HepG2 (cell line): ENCODE measurements at regions not wholly inside any gene's neighbourhood (a gene's known extent, or its start where the extent isn't known, plus 50 kb on each side); places are given as distances from the start of the nearest gene placed in this dataset.

ENCODE experiments used
- ATAC-seq: fragments of 200-7000 bp; cut with Tn5 transposase; 3 replicates; pipeline ENCODE4 v1.9.1; 2020; ENCODE audit warnings: mild to moderate bottlenecking, moderate library complexity
- BruUV-seq: library from RNA; stranded (reverse); fragments of 400-500 nt; replicated peaks from 2 replicates; lab custom pipeline; 2021; lab: Mats Ljungman, UMichigan
- CTCF ChIA-PET: fragments of 300-600 bp; formaldehyde crosslinking; extraction: SDS; loops from one replicate; lab custom pipeline; 2021; ENCODE audit warnings: low total read pairs, inconsistent platforms, low intra/inter-chr PET ratio; lab: Yijun Ruan, JAX
- POLR2A ChIA-PET: fragments of 350-600 bp; sonication (Branson Sonifier 250); formaldehyde crosslinking; loops from one replicate; lab custom pipeline; 2020; ENCODE audit warnings: antibody characterized with exemption, inconsistent platforms; lab: Yijun Ruan, JAX
- DNase-seq: peaks from one replicate; pipeline ENCODE4 v3.0.0-alpha.2; 2015; ENCODE audit warnings: low spot score
- FAIRE-seq: peaks from 3 replicates; lab custom pipeline; 2011; peaks lifted over from hg19 to GRCh38; lab: Jason Lieb, UNC
- H2AFZ ChIP-seq: one replicate; pipeline ENCODE4 v1.6.1; 2011; ENCODE audit warnings: low read length, inconsistent platforms
- H3K27ac ChIP-seq: fragments of 300-600 bp; 3 replicates; pipeline ENCODE4 v1.8.0; 2011; ENCODE audit warnings: mixed run types, mild to moderate bottlenecking, mixed read lengths, low read length, inconsistent platforms; ENCODE audit not compliant: insufficient read depth; ENCODE audit errors: extremely low read length
- H3K27me3 ChIP-seq, 2 experiments: fragments of 200-600 bp in 1 of 2; 2 replicates in 1 of 2; 3 replicates in 1 of 2; pipeline versions ENCODE4 v1.6.0 to v1.8.0; 2011; ENCODE audit warnings: low read length in 2 of 2, mild to moderate bottlenecking in 2 of 2, moderate library complexity in 2 of 2, inconsistent platforms in 1 of 2; ENCODE audit not compliant: insufficient read depth in 2 of 2, control insufficient read depth in 1 of 2
- H3K36me3 ChIP-seq, 2 experiments: fragments of 200-600 bp in 1 of 2; replicated peaks in 1 of 2; 2 replicates in 1 of 2; 3 replicates in 1 of 2; pipeline versions ENCODE4 v1.5.1 to v1.8.0; 2011; ENCODE audit warnings: low read length in 2 of 2, inconsistent platforms in 1 of 2; ENCODE audit not compliant: insufficient read depth in 2 of 2, control insufficient read depth in 1 of 2
- H3K4me1 ChIP-seq: 2 replicates; pipeline ENCODE4 v1.5.1; 2012; ENCODE audit warnings: low read length, inconsistent platforms; ENCODE audit not compliant: insufficient read depth
- H3K4me2 ChIP-seq: 2 replicates; pipeline ENCODE4 v1.6.0; 2011; ENCODE audit warnings: low read depth, low read length, inconsistent platforms
- H3K4me3 ChIP-seq, 3 experiments: fragments of 200-600 bp in 1 of 3; sonication (generic), shearing (Covaris generic) in 1 of 3; replicated peaks in 1 of 3; 2 replicates each; pipeline ENCODE4 v1.5.1; 2011 to 2016; ENCODE audit warnings: low read length in 3 of 3, inconsistent platforms in 2 of 3, low read depth in 2 of 3, mild to moderate bottlenecking in 2 of 3, control low read depth in 1 of 3, mixed read lengths in 1 of 3; ENCODE audit not compliant: insufficient read depth in 1 of 3
- H3K79me2 ChIP-seq: one replicate; pipeline ENCODE4 v1.6.1; 2011; ENCODE audit warnings: low read length, inconsistent platforms; ENCODE audit not compliant: insufficient read depth
- H3K9ac ChIP-seq: 2 replicates; pipeline ENCODE4 v1.6.0; 2011; ENCODE audit warnings: mild to moderate bottlenecking, low read depth, low read length, inconsistent platforms; ENCODE audit not compliant: insufficient read depth
- H3K9me3 ChIP-seq: 2 replicates; pipeline ENCODE4 v1.5.1; 2012; ENCODE audit warnings: mild to moderate bottlenecking, low read length
- H4K20me1 ChIP-seq: 2 replicates; pipeline ENCODE4 v1.6.0; 2011; ENCODE audit warnings: inconsistent platforms, mild to moderate bottlenecking, low read length, moderate library complexity; ENCODE audit not compliant: insufficient read depth
- AGO1 ChIP-seq: fragments of 200-400 bp; formaldehyde crosslinking; IDR thresholded peaks from 2 replicates; pipeline ENCODE4 v1.6.1; 2017; ENCODE audit warnings: mild to moderate bottlenecking, low read depth, low read length, moderate library complexity; ENCODE audit not compliant: poor library complexity, severe bottlenecking
- BORCS8-MEF2B ChIP-seq: sonication (generic); formaldehyde crosslinking; IDR thresholded peaks from 2 replicates; pipeline ENCODE4 v1.8.0; 2022; ENCODE audit warnings: mild to moderate bottlenecking, missing genetic modification reagents
- FOSL2 ChIP-seq: sonication (generic); formaldehyde crosslinking; IDR thresholded peaks from 2 replicates; pipeline ENCODE4 v1.4.0; 2020; ENCODE audit warnings: missing genetic modification reagents
- FOXP1 ChIP-seq, 2 experiments: fragments of 450-650 bp in 1 of 2; IDR thresholded peaks; 2 replicates each; pipeline ENCODE4 v1.6.1; 2017 to 2018; ENCODE audit warnings: antibody characterized with exemption in 1 of 2
- MXD4 ChIP-seq: IDR thresholded peaks from 2 replicates; pipeline ENCODE4 v1.6.1; 2016; ENCODE audit warnings: mild to moderate bottlenecking, missing biosample characterization, missing genetic modification reagents
- NCOA2 ChIP-seq: sonication (generic); formaldehyde crosslinking; IDR thresholded peaks from 2 replicates; pipeline ENCODE4 v1.8.0; 2022; ENCODE audit warnings: inconsistent platforms
- REPIN1 ChIP-seq: sonication (generic); formaldehyde crosslinking; IDR thresholded peaks from 2 replicates; pipeline ENCODE4 v1.8.0; 2022; ENCODE audit warnings: missing genetic modification reagents, low read depth, mild to moderate bottlenecking, borderline replicate concordance
- REXO4 ChIP-seq: sonication (generic); formaldehyde crosslinking; IDR thresholded peaks from 2 replicates; pipeline ENCODE4 v1.8.0; 2022; ENCODE audit warnings: missing genetic modification reagents, mild to moderate bottlenecking, borderline replicate concordance
- SIX1 ChIP-seq: sonication (generic); formaldehyde crosslinking; IDR thresholded peaks from 2 replicates; pipeline ENCODE4 v1.4.0; 2020; ENCODE audit warnings: missing genetic modification reagents, borderline replicate concordance
- SNRNP70 ChIP-seq: fragments of 200-400 bp; formaldehyde crosslinking; IDR thresholded peaks from 2 replicates; pipeline ENCODE4 v1.6.1; 2017; ENCODE audit warnings: mild to moderate bottlenecking, low read depth, low read length, moderate library complexity
- TAF1 ChIP-seq: sonication (generic); formaldehyde crosslinking; IDR thresholded peaks from 2 replicates; pipeline ENCODE4 v1.4.0; 2020; ENCODE audit warnings: missing genetic modification reagents
- U2AF2 ChIP-seq: fragments of 200-400 bp; formaldehyde crosslinking; IDR thresholded peaks from 2 replicates; pipeline ENCODE4 v1.6.1; 2017; ENCODE audit warnings: low read depth, mild to moderate bottlenecking, low read length
- ZBTB7A ChIP-seq: sonication (generic); formaldehyde crosslinking; IDR thresholded peaks from 2 replicates; pipeline ENCODE4 v1.8.0; 2022; ENCODE audit warnings: mild to moderate bottlenecking, missing genetic modification reagents
- ZFP41 ChIP-seq: sonication (generic); formaldehyde crosslinking; IDR thresholded peaks from 2 replicates; pipeline ENCODE4 v1.4.0; 2020; ENCODE audit warnings: mild to moderate bottlenecking, missing genetic modification reagents, borderline replicate concordance
- ZFY ChIP-seq: sonication (generic); formaldehyde crosslinking; IDR thresholded peaks from 2 replicates; pipeline ENCODE4 v1.4.0; 2020; ENCODE audit warnings: missing genetic modification reagents
- ZNF326 ChIP-seq: sonication (generic); formaldehyde crosslinking; IDR thresholded peaks from 2 replicates; pipeline ENCODE4 v1.4.0; 2020; ENCODE audit warnings: missing genetic modification reagents, borderline replicate concordance
- ZNF44 ChIP-seq: sonication (generic); formaldehyde crosslinking; IDR thresholded peaks from 2 replicates; pipeline ENCODE4 v1.5.1; 2020; ENCODE audit warnings: mild to moderate bottlenecking, missing genetic modification reagents
- ZNF501 ChIP-seq: sonication (generic); formaldehyde crosslinking; IDR thresholded peaks from 2 replicates; pipeline ENCODE4 v1.5.1; 2020; ENCODE audit warnings: mild to moderate bottlenecking, moderate library complexity, missing genetic modification reagents
- WGBS: methylation state at CpG from one replicate; pipeline ENCODE4 v1.1.6; 2017; ENCODE audit warnings: low lambda C conversion rate; 5-methylcytosine and 5-hydroxymethylcytosine counted together
- in situ Hi-C: cut with HindIII; loops from 2 replicates; pipeline ENCODE4 v1.10.0; 2017; ENCODE audit warnings: low pct_unique_long_range_greater_than_20kb; ENCODE audit not compliant: extremely low pct_ligation_motif_present
- intact Hi-C: fragments of 100-400 bp; cut with micrococcal nuclease; formaldehyde crosslinking; loops from one replicate; pipeline ENCODE4 v1.10.0; 2022; ENCODE audit not compliant: unreplicated experiment
- TF ChIP-seq, protein P1 (sequence below), 2 experiments: sonication (generic) in 1 of 2; formaldehyde crosslinking in 1 of 2; IDR thresholded peaks; 2 replicates each; pipeline versions ENCODE4 v1.6.1 to v1.9.0; 2014 to 2022; ENCODE audit warnings: antibody characterized with exemption in 1 of 2, borderline replicate concordance in 1 of 2, inconsistent platforms in 1 of 2, low read depth in 1 of 2, missing genetic modification reagents in 1 of 2

DNA sequence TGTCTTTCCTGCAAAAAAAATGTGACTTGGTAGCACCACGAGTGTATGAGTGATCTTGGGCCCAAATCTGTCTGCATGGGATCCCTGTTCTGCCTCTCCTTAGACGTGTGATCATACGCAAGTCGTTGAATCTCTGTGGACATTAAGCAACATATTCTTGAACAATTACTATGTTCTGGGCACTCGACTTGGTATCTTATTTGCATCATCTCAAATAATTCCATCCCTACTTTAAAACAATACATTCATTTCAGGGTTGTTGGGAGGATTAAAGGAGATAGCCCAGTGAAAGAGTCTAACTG lies 145.4 kb upstream of the CPEB2 start (continued):
- TF ChIP-seq, protein P1, sequence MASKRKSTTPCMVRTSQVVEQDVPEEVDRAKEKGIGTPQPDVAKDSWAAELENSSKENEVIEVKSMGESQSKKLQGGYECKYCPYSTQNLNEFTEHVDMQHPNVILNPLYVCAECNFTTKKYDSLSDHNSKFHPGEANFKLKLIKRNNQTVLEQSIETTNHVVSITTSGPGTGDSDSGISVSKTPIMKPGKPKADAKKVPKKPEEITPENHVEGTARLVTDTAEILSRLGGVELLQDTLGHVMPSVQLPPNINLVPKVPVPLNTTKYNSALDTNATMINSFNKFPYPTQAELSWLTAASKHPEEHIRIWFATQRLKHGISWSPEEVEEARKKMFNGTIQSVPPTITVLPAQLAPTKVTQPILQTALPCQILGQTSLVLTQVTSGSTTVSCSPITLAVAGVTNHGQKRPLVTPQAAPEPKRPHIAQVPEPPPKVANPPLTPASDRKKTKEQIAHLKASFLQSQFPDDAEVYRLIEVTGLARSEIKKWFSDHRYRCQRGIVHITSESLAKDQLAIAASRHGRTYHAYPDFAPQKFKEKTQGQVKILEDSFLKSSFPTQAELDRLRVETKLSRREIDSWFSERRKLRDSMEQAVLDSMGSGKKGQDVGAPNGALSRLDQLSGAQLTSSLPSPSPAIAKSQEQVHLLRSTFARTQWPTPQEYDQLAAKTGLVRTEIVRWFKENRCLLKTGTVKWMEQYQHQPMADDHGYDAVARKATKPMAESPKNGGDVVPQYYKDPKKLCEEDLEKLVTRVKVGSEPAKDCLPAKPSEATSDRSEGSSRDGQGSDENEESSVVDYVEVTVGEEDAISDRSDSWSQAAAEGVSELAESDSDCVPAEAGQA (IDR thresholded peaks at IDR 0.05; ENCODE audit: low read depth): no peak
- TF ChIP-seq, protein P1 (CRISPR knock-in tag; IDR thresholded peaks at IDR 0.05; ENCODE audit: borderline replicate concordance): no peak
- no peak for TF ChIP-seq SIX1 (CRISPR knock-in tag)
- TF ChIP-seq NCOA2 (CRISPR knock-in tag): no peak
- no peak for TF ChIP-seq BORCS8-MEF2B (CRISPR knock-in tag)

DNA sequence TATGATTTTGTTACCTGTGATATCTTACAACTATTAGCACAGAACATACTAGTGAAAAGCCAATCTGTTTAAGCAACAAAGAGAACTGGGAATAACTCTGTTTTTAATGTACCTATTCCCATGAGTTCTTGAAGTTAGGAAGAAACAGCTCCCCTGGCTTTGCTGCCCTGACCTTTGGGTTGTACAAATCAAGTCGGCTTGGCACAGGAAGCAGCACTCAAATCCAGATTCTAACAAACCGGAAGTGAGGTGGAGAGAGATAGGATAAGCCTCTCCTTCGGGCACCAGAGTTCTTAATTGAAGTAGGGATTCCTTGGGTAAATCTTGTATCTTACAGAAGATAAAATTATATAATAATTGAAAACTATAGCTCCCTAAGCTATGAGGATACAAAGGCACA lies 144.8 kb upstream of the CPEB2 start:
- Histone ChIP-seq H3K9ac (no peak overlapping the region), H3K4me1 (no peaks in the 10 kb centered on the region), H3K4me3 (no peak overlapping the region), H3K9me3 (no peaks in the 10 kb centered on the region), H2AFZ (no peak overlapping the region), H3K79me2 (no peaks in the 10 kb centered on the region), H3K36me3 (no peaks in the 10 kb centered on the region), H4K20me1 (no peaks in the 10 kb centered on the region), H3K27ac (no peak overlapping the region), H3K27me3 (no peaks in the 10 kb centered on the region), H3K4me2 (no peak overlapping the region)
- no peak for TF ChIP-seq SNRNP70
- no peak for TF ChIP-seq AGO1
- TF ChIP-seq ZNF501 (CRISPR knock-in tag): no peak
- TF ChIP-seq U2AF2: no peak
- no peak for TF ChIP-seq ZNF44 (CRISPR knock-in tag)
- TF ChIP-seq FOXP1 (IDR thresholded peaks at IDR 0.05): no peak
- no peak for TF ChIP-seq FOXP1 (CRISPR knock-in tag; IDR thresholded peaks at IDR 0.05)
- TF ChIP-seq MXD4 (CRISPR knock-in tag): no peak
- no peak for TF ChIP-seq FOSL2 (CRISPR knock-in tag)
- no peak for TF ChIP-seq ZBTB7A (CRISPR knock-in tag)
- TF ChIP-seq REXO4: no peak
- TF ChIP-seq TAF1 (CRISPR knock-in tag): no peak
- TF ChIP-seq ZNF326 (CRISPR knock-in tag): no peak
- no peak for TF ChIP-seq ZFY (CRISPR knock-in tag)
- TF ChIP-seq ZFP41 (CRISPR knock-in tag): no peak
- TF ChIP-seq REPIN1 (CRISPR knock-in tag): no peak
- 2% methylated on average over 3 of the region's 3 CpGs for WGBS
- ChIA-PET CTCF (no interaction called here), POLR2A (no interaction called here)
- intact Hi-C loops: no loop called here
- in situ Hi-C loops: no loop called here
- DNase-seq (no peak), FAIRE-seq (no peak), ATAC-seq (no peak)
- BruUV-seq: no TSS peak
